K562 (cell line): ENCODE measurements at regions not wholly inside any gene's neighbourhood (a gene's known extent, or its start where the extent isn't known, plus 50 kb on each side); places are given as distances from the start of the nearest gene placed in this dataset.

Experiments
- BACH1 ChIP-seq: fragments of 200-800 bp; sonication (Bioruptor generic); IDR thresholded peaks from 2 replicates; pipeline ENCODE4 v1.6.1; 2016; ENCODE audit warnings: missing genetic modification characterization, missing compliant biosample characterization
- E2F8 ChIP-seq: fragments of 450-650 bp; IDR thresholded peaks from 2 replicates; pipeline ENCODE4 v1.7.1; 2018; ENCODE audit warnings: mild to moderate bottlenecking, low read depth; ENCODE audit not compliant: partially characterized antibody
- ETS2 ChIP-seq: IDR thresholded peaks from 2 replicates; pipeline ENCODE4 v1.6.1; 2016; ENCODE audit warnings: borderline replicate concordance, missing genetic modification characterization, mild to moderate bottlenecking, moderate library complexity, missing compliant biosample characterization; ENCODE audit not compliant: poor library complexity, severe bottlenecking
- ETV1 ChIP-seq: fragments of 450-650 bp; conservative IDR thresholded peaks from 2 replicates; pipeline ENCODE4 v1.6.1; 2016; ENCODE audit warnings: missing genetic modification characterization, control low read depth, low read depth, missing compliant biosample characterization
- GATA2 ChIP-seq: sonication (generic); formaldehyde crosslinking; IDR thresholded peaks from 2 replicates; pipeline ENCODE4 v1.4.0; 2020; ENCODE audit warnings: mild to moderate bottlenecking, missing genetic modification reagents
- HNRNPK ChIP-seq: fragments of 200-400 bp; formaldehyde crosslinking; IDR thresholded peaks from one replicate; pipeline ENCODE4 v1.6.1; 2018; ENCODE audit warnings: mild to moderate bottlenecking, low read depth, low read length; ENCODE audit not compliant: poor library complexity, severe bottlenecking
- KLF10 ChIP-seq: fragments of 250-450 bp; sonication (Bioruptor Pico); IDR thresholded peaks from 2 replicates; pipeline ENCODE4 v1.6.1; 2021; ENCODE audit warnings: matching md5 sums
- KLF16 ChIP-seq: IDR thresholded peaks from 2 replicates; pipeline ENCODE4 v1.6.1; 2016; ENCODE audit warnings: antibody characterized with exemption
- POLR3G ChIP-seq: IDR thresholded peaks from 2 replicates; pipeline ENCODE4 v1.6.1; 2011; ENCODE audit not compliant: insufficient read length, insufficient replicate concordance; ENCODE audit errors: extremely low read depth
- PPARD ChIP-seq: fragments of 250-450 bp; sonication (Bioruptor Pico); IDR thresholded peaks from 2 replicates; pipeline ENCODE4 v1.8.0; 2022; ENCODE audit warnings: inconsistent platforms, mild to moderate bottlenecking, moderate library complexity
- SMAD3 ChIP-seq: fragments of 450-650 bp; formaldehyde crosslinking; conservative IDR thresholded peaks from 2 replicates; pipeline ENCODE4 v1.4.0; 2020; ENCODE audit warnings: mild to moderate bottlenecking
- SNIP1 ChIP-seq: fragments of 450-650 bp; IDR thresholded peaks from 2 replicates; pipeline ENCODE4 v1.7.1; 2017; ENCODE audit warnings: low read depth, mild to moderate bottlenecking
- ZBTB40 ChIP-seq, 2 experiments: fragments of 450-650 bp in 1 of 2; sonication (generic) in 1 of 2; formaldehyde crosslinking in 1 of 2; IDR thresholded peaks; 2 replicates each; pipeline versions ENCODE4 v1.7.1 to v1.9.0; 2016 to 2022; ENCODE audit warnings: inconsistent platforms in 1 of 2, mild to moderate bottlenecking in 1 of 2, missing genetic modification reagents in 1 of 2
- ZNF134 ChIP-seq: fragments of 250-450 bp; sonication (Bioruptor Pico); conservative IDR thresholded peaks from 2 replicates; pipeline ENCODE4 v1.4.0; 2020
- ZNF830 ChIP-seq: fragments of 250-450 bp; sonication (Bioruptor Pico); IDR thresholded peaks from 2 replicates; pipeline ENCODE4 v1.5.0; 2021; ENCODE audit warnings: mild to moderate bottlenecking

GRCh38 chr15:75140080-75140879 lies 61.4 kb upstream of the C15orf39 start (continued):
- no peak for TF ChIP-seq ZBTB40 (IDR thresholded peaks at IDR 0.05)
- no peak for TF ChIP-seq ZBTB40 (CRISPR knock-in tag; IDR thresholded peaks at IDR 0.05)
- TF ChIP-seq ETV1 (tag) = peak; percentile 44; the same call in 1 of the 2 replicates
- no peak for TF ChIP-seq POLR3G
- TF ChIP-seq ETS2 (tag) = no peak
- no peak for TF ChIP-seq E2F8
- TF ChIP-seq PPARD (CRISPR knock-in tag) = no peak
- peak; percentile 53; the same call in 1 of the 2 replicates for TF ChIP-seq KLF16
- no peak for TF ChIP-seq SMAD3 (CRISPR knock-in tag)
- no peak for TF ChIP-seq SNIP1
- no peak for TF ChIP-seq KLF10 (CRISPR knock-in tag)
- peak; percentile 68 for TF ChIP-seq GATA2 (CRISPR knock-in tag)
- no peak for TF ChIP-seq BACH1 (tag)
- TF ChIP-seq ZNF134 = no peak
- no peak for TF ChIP-seq HNRNPK
- no peak for TF ChIP-seq ZNF830
